HG02840 (cell line): ENCODE measurements at regions not wholly inside any gene's neighbourhood (a gene's known extent, or its start where the extent isn't known, plus 50 kb on each side); places are given as distances from the start of the nearest gene placed in this dataset.
"Not testable (repeated sequence)": the region's sequence is repeated elsewhere in the genome, so short reads cannot be mapped to it uniquely, and the experiment has no call there.

Source experiments
- ATAC-seq: cut with Tn5 transposase; IDR thresholded peaks from one replicate; pipeline ENCODE4 v1.9.1; 2021; ENCODE audit warnings: mild to moderate bottlenecking, moderate library complexity, moderate number of reproducible peaks; ENCODE audit not compliant: unreplicated experiment, low FRiP score

DNA sequence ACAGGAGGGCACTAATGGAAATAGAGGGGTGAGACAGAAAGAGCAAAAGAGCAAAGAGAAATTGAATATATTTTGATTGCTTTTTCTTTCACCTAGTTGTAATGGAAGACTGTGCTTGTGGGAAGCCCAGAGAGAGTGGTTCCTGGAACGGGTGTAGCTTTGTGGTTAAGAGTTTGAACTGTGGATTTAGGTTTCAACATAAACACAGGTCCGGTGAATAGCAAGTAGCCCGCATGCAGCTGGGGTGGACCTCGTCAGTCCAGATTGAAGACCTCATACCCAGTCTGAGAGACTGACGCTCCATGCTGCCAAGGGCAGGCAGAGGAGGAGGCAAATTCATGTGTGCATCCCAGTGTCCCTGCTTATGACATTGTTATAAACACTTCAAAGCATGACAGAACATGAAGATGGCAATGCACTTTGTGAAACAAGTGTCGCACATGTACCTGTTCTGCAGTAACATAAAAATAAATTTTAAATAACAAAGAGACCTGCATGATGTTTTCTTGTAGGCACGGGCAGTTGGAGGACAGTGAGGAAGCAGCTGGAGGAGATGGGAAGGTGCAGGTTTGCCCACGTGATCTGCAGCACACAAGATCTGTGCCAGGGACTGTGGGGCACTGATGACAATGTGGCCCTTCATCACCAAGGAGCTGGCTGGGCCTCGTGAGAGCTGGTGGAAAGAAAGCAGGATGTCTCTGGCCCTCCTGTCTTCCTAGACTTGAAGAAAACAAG is 220.5 kb upstream of the SSTR4 start:
- no peak for ATAC-seq

DNA sequence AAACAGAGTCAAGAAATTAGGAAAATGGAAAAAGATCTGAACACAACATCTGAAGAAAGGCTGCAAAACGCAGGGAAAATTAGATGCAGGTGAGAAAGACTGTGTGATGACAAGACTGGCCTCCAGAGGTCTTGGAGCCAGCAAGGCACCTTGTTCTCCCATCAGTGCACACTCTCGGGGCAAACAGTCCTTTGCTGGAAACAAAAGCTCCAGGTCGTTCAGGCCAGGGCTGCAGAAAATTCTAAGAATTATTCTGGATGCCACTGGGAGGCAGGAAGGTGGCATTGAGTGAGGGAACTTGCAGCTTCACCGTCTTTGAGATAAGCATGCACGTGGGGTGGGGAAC is 219.9 kb upstream of the SSTR4 start:
- ATAC-seq = no peak

DNA sequence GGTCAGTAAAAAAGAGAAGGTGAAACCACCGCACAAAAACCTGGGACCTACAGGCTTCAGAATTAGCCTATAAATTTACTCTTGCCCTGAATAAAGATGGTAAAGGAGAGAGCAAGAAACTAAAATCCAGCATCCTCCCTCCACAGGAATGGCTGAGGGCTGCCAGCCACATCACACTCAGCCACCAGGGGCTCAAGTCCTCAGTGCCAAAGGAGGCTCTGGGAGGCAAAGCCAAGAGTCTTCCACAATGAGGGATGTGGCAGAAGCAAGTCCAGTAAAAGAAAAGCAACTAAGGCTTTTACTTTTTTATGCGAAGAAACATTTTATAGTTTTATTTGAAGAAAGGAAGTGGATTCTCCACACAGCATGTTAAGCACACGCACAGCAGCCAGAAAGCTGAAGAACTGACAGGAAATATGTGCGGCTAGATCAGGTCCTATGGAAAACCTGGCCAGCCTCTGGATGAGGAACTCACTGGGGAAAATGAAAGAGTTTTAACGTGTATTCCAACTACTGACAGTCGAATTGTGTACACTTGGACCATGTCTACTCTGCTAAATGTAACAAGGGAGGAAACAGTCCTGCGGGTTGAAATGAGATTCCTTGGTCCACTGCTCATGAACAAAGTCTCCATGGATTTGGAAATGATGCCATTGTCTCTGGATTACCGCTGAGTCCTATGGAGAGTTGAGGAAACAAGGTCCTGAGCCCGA is 219.4 kb upstream of the SSTR4 start:
- ATAC-seq = no peak

DNA sequence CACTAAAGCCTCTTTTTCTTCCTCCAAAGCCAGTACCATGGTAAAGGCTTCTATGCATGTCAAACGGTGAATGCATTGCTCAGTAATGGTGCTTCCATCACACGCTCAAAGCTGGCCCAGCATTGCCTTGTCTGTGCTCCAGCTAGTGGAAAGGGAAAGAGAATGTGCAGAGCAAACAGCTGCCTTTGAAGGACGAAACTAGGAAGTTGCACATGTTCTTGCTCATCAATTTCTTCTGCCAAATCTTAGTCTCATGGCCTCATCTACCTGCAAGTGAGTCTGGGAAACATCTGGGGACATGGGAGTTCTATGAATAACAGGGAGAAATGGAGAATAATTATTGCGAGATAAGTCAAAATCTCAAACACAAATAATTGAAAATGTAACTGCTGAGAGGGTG is 216.5 kb upstream of the SSTR4 start:
- no peak for ATAC-seq

DNA sequence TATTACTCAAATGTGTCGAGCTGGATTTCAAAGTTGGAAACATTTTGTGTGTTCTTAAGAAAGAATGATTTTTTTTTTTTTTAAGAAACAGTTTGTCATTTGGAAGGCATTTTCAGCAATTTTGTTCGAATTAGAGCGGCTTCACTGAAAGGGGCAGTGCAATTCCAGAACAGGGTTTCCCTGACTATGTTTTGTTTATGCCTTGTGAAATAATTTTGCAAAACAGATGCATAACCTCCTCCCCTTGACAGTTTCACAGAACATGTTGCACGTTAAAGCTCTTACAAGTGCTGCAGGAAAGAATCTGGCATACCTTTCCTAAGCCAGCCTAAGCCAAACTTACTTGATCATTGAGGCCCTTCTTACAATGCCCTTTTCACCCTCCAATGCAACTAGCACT is 216.0 kb upstream of the SSTR4 start:
- ATAC-seq = no peak

DNA sequence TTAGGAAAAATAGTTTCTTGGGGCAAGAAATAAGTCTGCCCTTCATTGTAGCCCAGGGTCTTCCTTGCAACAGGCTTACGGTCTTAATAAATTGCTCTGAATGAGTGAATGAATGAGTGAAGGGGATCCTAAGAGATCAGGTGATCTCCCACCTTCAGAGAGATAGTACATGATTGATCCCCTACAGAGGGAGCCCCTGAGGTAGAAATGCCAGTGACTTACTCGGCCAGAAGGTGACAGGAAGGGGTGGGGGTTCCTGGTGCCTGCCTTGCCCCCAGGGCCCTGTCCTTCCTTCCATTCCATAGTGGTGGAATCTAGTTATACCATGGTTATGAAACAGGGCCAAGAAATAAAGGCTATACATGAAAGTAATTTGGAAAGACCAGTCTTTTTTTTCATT is 215.3 kb upstream of the SSTR4 start:
- no peak for ATAC-seq

DNA sequence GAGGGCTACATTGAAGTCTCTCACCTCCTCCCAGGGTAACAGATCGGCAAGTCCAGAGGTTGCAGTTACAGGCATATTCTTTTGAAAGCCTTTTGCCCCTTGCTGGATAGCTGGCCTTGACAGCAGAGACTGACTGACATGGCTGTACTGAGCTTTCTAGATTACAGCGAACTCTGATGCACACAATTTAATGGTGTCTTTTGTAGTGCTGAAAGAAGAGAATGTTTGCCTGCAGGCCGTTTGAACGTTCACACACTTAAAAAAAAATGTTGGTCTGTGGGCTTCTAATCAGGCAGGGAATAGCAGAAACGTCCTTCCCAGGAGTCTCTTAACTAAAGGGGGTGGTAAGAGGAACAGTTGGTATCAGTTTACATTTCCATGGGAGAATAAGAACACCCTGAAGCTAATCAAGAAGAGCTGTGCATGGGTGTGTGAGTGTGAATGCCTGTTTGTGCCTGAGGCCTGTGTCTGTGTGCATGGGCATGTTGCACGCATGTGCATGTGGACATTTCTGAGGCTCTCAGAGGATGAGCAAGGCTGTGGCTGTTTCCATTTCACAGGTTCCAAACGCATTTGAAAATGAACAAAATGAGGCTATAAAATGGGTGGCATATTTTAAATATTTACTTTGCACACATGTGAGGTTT is 213.9 kb upstream of the SSTR4 start:
- ATAC-seq = no peak

DNA sequence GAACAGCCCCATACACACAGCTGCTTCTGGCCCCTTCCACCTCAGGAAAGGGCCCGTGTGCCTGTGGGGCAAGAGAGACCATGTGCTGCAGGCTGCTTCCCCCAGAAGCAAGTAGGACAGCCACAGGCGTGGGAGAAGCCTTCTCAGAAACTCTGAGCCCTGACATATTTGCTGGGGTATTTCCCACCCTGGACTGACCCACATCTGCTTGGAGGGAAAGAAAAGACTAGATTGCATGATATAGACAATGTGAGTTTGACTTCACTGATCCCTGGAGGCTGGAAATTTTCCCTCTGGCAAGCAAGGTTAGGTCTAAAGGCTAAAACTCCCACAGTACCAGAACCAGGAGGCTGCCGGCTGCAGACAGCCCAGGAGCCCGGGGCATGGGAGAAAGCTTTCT is 213.3 kb upstream of the SSTR4 start:
- ATAC-seq = no peak

DNA sequence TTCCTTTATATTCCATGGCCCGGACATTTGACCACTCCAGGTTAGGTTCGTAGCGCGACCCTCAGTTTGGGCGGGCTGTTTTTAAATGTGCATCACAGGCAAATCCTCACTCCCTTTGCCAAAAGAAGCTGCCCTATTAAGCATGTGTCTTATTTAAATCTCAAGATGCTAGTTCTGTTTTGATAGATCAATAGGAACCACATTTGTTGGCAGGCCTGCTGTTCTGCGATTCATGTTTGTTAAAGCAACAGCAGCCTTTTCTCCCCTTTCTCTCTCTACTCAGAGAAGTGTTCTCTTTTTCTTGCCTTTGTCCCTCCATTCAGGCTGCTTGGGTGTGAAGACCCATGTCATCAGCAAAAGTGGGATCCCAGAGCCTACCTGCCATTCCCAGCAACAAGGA is 212.0 kb upstream of the SSTR4 start:
- ATAC-seq = no peak

DNA sequence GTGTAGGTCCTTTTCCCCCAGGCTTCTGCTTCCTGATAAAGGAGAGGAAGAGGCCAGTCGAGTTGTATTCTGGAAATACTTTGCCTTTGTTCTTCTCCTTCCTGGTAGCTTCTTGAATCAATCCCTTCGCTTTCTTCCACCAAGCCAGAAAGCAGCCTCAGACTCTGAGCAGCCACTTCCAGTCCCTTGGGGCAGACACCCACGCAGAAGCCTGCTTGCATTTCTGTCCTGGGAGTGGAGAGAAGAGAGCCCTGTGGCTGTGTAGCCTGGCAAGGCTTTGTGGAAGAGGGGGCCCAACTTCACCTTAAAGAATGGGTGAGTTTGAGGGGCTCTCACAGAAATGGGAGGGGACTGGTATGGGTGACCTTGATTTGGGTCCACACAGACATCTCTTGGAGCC is 211.0 kb upstream of the SSTR4 start:
- ATAC-seq = no peak

DNA sequence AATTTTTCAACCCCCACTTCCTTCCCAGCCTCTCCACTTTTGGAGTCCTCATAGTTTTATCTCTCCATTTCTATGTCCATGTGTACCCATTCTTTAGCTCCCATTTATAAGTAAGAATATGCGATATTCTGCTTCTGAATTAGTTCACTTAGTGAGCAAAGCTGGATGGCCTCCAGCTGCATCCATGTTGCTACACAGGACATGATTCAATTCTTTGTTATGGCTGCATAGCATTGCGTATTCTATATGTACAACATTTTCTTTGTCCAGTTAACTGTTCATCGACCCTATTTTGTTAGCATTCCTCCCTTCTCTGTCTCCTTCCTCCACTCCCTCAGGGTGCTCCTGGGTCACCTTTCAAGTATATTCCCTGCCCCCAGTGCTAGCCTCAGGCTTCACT is 210.0 kb upstream of the SSTR4 start:
- ATAC-seq = no peak

DNA sequence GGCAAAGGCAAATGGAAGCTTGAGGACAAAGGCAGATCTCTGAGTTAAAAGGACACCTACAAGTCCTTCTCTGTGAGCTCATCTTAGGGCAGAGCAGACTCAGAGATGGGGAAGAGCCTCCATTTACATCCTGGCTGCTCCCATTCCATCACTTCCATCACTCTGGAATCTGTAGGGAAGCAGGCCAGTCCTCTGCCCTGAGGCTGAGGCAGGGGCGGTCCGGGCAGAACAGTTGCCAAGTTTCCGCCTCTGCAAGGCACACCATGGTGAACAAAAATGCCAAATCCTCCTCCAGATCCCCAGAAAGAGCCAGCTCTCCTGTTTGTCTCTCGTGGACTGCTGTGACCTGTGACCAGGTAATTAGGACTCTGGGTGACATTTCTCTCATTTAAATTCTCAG is 209.6 kb upstream of the SSTR4 start:
- no peak for ATAC-seq

DNA sequence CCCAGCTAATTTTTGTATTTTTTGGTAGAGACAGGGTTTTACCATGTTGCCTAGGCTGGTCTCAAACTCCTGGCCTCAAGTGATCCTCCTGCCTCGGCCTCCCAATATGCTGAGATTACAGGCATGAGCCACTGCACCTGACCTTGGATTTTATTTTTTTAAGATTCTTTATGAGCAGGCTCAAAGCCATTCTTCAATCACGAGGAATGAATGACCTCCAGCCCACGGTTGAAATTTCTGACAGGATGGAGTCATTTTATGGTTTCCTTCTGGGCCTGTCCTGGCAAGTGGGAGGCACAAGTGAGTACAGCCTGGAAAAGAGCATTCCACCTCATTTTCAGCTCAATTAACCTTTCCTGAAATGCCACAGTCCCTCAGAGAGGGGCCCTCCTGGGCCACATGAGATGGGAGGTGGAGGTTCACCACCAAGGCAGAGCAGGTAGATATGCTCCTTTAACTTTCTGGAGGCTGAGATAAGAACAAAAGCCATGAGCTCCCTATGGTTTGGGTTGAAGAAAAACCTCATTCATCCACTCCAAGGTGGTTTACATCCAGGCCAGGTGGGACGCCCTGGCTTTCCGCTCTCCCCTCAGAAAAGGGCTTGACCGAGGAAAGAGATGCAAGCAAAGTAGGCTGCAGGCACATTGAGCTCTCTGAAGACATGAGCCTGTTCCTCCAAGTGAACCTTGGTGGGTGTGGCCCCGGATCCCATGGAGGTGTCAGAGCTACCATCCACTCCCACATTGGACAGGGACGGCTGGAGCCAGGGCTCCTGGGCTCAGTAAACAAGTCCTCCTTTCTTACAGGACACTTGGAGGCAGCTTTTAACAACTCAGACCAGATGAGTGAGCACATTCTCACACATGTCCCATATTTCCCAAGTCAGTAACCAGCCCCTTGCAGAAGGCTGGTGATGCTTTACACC is 208.5 kb upstream of the SSTR4 start:
- no peak for ATAC-seq

DNA sequence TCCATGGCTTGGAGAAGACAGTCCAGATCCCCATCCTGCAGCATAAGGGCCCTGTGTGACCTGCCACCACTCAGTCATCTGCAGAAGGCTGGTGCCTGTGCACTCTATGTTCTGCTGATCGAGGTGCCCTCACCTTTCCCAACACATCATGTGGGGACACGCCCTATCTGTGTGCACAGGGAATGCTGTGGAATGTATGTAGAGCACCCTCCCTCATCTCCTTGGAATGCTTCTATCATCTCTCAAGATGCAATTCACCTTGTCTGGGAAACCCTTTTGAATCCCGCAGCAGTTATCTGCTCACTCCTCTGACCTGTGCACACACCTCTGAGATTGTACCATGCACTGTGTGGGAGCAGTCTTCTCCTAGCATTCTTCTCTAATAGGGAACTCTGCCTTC is 207.2 kb upstream of the SSTR4 start:
- ATAC-seq = no peak

DNA sequence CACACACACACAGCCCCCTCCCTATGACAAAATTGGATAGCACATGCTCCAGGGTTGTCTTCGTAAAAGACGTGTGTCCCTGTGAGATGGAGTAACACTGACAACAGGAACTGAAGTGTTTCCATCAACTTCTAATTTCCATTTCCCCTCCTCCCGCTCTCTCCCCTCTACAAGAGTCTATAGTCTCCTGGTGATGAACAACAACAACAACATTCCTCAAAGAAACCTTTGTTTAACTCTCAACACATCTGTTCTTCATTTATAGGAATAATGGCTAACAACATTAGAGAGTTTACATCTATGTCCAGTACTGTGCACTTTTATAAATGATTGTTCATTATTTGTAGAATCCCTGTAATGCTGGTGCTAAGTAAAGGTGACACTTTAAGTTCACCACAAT is 205.8 kb upstream of the SSTR4 start:
- ATAC-seq = no peak

DNA sequence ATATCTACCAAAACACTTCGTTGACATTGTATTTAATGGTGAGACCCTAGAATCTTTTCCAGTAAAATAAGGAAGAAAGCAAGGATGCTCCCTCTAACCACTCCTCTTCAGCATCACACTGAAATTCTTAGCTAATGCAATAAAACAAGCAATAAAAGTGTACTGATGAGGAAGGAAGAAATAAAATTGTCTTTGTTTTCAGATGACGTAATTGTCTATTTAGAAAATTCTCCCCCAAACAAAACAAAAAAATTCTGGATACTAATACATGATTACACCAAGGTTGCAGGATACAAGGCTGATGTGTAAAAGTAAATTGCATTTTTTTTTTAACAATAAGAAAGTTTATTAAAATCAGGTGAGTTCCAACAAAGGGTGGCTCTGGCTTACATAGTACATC is 205.0 kb upstream of the SSTR4 start:
- no peak for ATAC-seq

DNA sequence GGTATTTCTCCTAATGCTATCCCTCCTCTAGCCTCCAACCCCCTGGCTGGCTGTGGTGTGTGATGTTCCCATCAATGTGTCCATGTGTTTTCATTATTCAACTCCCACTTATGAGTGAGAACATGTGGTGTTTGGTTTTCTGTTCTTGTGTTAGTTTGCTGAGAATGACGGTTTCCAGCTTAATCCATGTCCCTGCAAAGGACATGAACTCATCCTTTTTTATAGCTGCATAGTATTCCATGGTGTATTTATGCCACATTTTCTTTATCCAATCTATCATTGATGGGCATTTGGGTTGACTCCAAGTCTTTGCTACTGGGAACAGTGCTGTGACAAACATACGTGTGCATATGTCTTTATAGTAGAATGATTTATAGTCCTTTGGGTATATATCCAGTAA is 204.4 kb upstream of the SSTR4 start:
- ATAC-seq = not testable (repeated sequence)

DNA sequence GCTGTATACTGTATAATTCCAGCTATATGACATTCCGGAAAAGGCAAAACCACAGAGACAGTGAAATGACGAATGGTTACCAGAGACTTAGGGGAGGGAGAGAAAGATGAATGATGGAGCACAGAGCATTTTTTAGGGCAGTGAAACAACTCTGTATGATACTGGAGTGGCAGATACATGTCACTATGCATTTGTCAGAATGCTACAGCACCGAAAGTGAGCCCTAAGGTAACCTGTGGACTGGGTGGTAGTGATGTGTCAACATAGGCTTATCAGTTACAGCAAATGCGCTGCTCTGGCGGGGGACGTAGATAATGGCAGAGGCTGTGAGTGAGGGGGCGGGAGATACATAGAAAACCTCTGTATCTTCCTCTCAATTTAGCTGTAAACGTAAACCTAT is 201.3 kb upstream of the SSTR4 start:
- ATAC-seq = no peak

DNA sequence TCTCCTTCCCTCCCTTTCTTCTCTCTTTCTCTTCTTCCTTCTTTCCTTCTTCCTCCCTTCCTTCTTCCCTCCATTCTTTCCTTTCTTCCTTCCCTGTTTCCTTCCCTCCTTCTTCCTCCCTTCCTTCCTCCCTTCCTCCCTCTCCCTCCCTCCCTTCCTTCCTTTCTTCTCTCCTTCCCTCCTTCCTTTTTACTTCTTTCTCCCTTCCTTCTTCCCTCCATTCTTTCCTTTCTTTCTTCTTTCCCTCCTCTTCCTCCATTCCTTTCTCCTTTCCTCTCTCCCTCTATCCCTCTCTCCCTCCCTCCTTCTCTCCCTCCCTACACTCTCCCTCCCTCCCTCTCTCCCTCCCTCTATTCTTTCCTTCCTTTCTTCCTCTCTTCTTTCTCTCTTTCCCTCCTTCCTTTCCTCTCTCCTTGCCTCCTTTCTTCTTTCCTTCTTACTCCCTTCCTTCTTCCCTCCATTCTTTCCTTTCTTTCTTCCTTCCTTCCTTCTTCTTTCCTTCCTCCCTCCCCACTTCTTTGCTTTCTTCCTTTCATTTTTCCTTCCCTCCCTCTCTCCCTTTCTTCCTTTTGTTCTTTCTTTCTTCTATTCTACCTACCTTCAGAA is 200.4 kb upstream of the SSTR4 start:
- ATAC-seq = no peak

DNA sequence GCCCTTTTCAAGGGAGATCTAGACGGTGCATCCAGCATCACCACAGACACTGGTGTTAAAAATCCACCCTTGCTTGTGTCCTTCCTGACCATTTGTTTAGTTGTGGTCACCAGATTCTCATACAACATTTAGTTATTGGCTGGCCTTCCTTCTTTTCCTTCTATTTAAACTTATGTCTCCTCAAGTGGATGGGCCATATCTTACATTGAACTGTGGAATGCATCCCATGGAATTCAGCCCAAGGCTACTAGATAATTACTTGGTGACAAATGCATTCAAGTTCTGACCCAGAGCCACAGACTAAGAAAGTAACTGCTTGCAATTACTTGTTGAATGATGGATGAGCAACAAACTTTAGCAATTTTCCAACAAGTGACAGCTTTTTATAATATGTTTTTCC is 198.9 kb upstream of the SSTR4 start:
- ATAC-seq = no peak

DNA sequence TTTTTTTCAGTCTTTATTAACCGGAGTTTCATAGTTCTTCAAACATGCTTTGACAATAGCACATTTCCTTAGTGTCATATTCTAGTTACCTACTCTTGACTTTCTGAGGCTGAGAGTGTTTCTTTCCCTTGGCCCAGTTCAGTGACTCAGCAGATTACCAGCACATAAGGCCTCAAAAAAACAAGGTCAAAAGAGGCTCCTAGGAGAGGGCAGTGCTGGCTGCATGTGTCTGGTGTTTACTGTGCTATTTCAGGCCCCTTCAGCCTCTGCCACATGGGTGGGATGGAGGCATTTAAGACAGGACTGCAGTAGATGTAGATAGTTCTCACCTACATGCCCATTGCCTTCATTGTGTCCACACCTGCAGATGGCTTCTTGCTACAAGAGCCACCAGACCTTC is 198.2 kb upstream of the SSTR4 start:
- no peak for ATAC-seq
